Keratinocyte (primary cell): ENCODE measurements at regions not wholly inside any gene's neighbourhood (a gene's known extent, or its start where the extent isn't known, plus 50 kb on each side); places are given as distances from the start of the nearest gene placed in this dataset.
A peak's percentile ranks its signal among the peaks of the same experiment; 100 is the strongest.

ENCODE experiments used
- DNase-seq: peaks from one replicate; pipeline ENCODE4 v3.0.0-alpha.2; 2011; ENCODE audit warnings: low read depth, missing footprints, low spot score
- FAIRE-seq: peaks from 2 replicates; lab custom pipeline; 2011; peaks lifted over from hg19 to GRCh38; lab: Jason Lieb, UNC
- H2AFZ ChIP-seq: 2 replicates; pipeline ENCODE4 v1.6.0; 2012; ENCODE audit warnings: low read length, control low read depth, inconsistent platforms; ENCODE audit not compliant: control insufficient read depth
- H3K27ac ChIP-seq: 2 replicates; pipeline ENCODE4 v1.5.1; 2011; ENCODE audit warnings: low read length; ENCODE audit not compliant: control insufficient read depth, insufficient read depth
- H3K27me3 ChIP-seq: 3 replicates; pipeline ENCODE4 v1.6.0; 2011; ENCODE audit warnings: low read length; ENCODE audit not compliant: control insufficient read depth, insufficient read depth; ENCODE audit errors: extremely low read depth
- H3K36me3 ChIP-seq, 2 experiments: 2 replicates in 1 of 2; 3 replicates in 1 of 2; pipeline ENCODE4 v1.5.1; 2011; ENCODE audit warnings: low read length in 2 of 2, mild to moderate bottlenecking in 1 of 2; ENCODE audit not compliant: control insufficient read depth in 2 of 2, insufficient read depth in 2 of 2; ENCODE audit errors: extremely low read depth in 1 of 2
- H3K4me1 ChIP-seq: 3 replicates; pipeline ENCODE4 v1.5.1; 2011; ENCODE audit warnings: low read length; ENCODE audit not compliant: control insufficient read depth, insufficient read depth; ENCODE audit errors: extremely low read depth
- H3K4me2 ChIP-seq: 3 replicates; pipeline ENCODE4 v1.6.0; 2011; ENCODE audit warnings: low read depth, low read length; ENCODE audit not compliant: control insufficient read depth, insufficient read depth; ENCODE audit errors: extremely low read depth
- H3K4me3 ChIP-seq, 3 experiments: fragments of 200-600 bp in 1 of 3; sonication (generic) in 1 of 3; 2 replicates in 2 of 3; 3 replicates in 1 of 3; pipeline ENCODE4 v1.5.1; 2011 to 2016; ENCODE audit warnings: low read length in 3 of 3, mild to moderate bottlenecking in 3 of 3, control low read depth in 2 of 3, inconsistent platforms in 1 of 3, low read depth in 1 of 3, mixed read lengths in 1 of 3, mixed run types in 1 of 3, moderate library complexity in 1 of 3; ENCODE audit not compliant: control insufficient read depth in 2 of 3, insufficient read depth in 2 of 3; ENCODE audit errors: extremely low read depth in 1 of 3
- H3K79me2 ChIP-seq: 2 replicates; pipeline ENCODE4 v1.6.0; 2012; ENCODE audit warnings: low read length; ENCODE audit not compliant: control insufficient read depth, insufficient read depth
- H3K9ac ChIP-seq: 3 replicates; pipeline ENCODE4 v1.6.0; 2011; ENCODE audit warnings: low read length; ENCODE audit not compliant: control insufficient read depth, insufficient read depth; ENCODE audit errors: extremely low read depth
- H3K9me1 ChIP-seq: 3 replicates; pipeline ENCODE4 v1.6.0; 2011; ENCODE audit warnings: low read length; ENCODE audit not compliant: control insufficient read depth, insufficient read depth; ENCODE audit errors: extremely low read depth
- H3K9me3 ChIP-seq: 2 replicates; pipeline ENCODE4 v1.5.1; 2012; ENCODE audit warnings: low read depth, low read length; ENCODE audit not compliant: control insufficient read depth
- H4K20me1 ChIP-seq: 3 replicates; pipeline ENCODE4 v1.6.0; 2011; ENCODE audit warnings: low read length; ENCODE audit not compliant: control insufficient read depth, insufficient read depth; ENCODE audit errors: extremely low read depth
- EZH2 ChIP-seq: IDR thresholded peaks from one replicate; pipeline ENCODE4 v1.6.1; 2012; ENCODE audit warnings: inconsistent platforms, mild to moderate bottlenecking, low read length, moderate library complexity
- dilution Hi-C: fragments of 300-500 bp; cut with MboI; formaldehyde crosslinking; loops from one replicate; pipeline ENCODE4 v1.7.0; 2020; ENCODE audit warnings: low sequenced_read_pairs; ENCODE audit not compliant: extremely low pct_ligation_motif_present
- TF ChIP-seq, protein P1 (sequence below), 3 experiments: IDR thresholded peaks in 1 of 3; conservative IDR thresholded peaks in 1 of 3; optimal IDR thresholded peaks in 1 of 3; 2 replicates in 2 of 3; 3 replicates in 1 of 3; pipeline versions ENCODE3 to v1.5.1; 2011; ENCODE audit warnings: low read length in 3 of 3, mild to moderate bottlenecking in 3 of 3, moderate library complexity in 2 of 3, control low read depth in 1 of 3, inconsistent platforms in 1 of 3; ENCODE audit not compliant: insufficient read depth in 2 of 3; ENCODE audit errors: extremely low read depth in 1 of 3

DNA sequence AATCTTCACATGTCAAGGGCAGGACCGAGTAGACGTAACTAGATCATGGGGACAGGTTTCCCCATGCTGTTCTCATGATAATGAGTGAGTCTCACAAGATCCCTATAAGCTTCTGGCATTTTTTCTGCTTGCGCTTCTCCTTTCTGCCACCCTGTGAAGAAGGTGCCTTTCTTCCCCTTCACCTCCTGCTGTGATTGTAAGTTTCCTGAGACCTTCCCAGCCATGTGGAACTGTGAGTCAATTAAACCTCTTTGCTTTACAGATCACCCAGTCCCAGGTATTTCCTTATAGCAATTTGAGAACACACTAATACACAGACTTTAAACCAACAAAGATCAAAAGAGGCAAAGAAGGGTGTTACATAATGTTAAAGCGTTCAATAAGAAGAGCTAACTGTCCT lies 156.6 kb upstream of the UBE2E2 start:
- Histone ChIP-seq H3K9me1 (no peaks in the 10 kb centered on the region), H2AFZ (no peak overlapping the region), H3K4me1 (peaks cover 9% of the 10 kb centered on the region), H3K9ac (no peak overlapping the region), H3K79me2 (no peaks in the 10 kb centered on the region), H3K27ac (no peak overlapping the region), H3K4me3 (no peak overlapping the region), H3K27me3 (no peaks in the 10 kb centered on the region), H3K9me3 (no peaks in the 10 kb centered on the region), H3K4me2 (no peak overlapping the region), H3K36me3 (no peaks in the 10 kb centered on the region), H4K20me1 (no peaks in the 10 kb centered on the region)
- FAIRE-seq = no peak
- dilution Hi-C loops = no loop called here
- DNase-seq = no peak
- TF ChIP-seq EZH2 = no peak
- TF ChIP-seq, protein P1, sequence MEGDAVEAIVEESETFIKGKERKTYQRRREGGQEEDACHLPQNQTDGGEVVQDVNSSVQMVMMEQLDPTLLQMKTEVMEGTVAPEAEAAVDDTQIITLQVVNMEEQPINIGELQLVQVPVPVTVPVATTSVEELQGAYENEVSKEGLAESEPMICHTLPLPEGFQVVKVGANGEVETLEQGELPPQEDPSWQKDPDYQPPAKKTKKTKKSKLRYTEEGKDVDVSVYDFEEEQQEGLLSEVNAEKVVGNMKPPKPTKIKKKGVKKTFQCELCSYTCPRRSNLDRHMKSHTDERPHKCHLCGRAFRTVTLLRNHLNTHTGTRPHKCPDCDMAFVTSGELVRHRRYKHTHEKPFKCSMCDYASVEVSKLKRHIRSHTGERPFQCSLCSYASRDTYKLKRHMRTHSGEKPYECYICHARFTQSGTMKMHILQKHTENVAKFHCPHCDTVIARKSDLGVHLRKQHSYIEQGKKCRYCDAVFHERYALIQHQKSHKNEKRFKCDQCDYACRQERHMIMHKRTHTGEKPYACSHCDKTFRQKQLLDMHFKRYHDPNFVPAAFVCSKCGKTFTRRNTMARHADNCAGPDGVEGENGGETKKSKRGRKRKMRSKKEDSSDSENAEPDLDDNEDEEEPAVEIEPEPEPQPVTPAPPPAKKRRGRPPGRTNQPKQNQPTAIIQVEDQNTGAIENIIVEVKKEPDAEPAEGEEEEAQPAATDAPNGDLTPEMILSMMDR (optimal IDR thresholded peaks at IDR 0.05 in 1 of 3, IDR thresholded peaks at IDR 0.05 in 1 of 3, conservative IDR thresholded peaks at IDR 0.05 in 1 of 3; ENCODE audit: extremely low read depth in 1 of 3, insufficient read depth in 2 of 3, low read length in 3 of 3) = no peak

GRCh38 chr3:23051240-23052140 lies 151.6 kb upstream of the UBE2E2 start:
- DNase-seq (no peak), FAIRE-seq (peak; percentile 13)
- Histone ChIP-seq H3K79me2 (no peaks in the 10 kb centered on the region), H3K9ac (no peak overlapping the region), H3K9me1 (no peaks in the 10 kb centered on the region), H3K4me1 (peaks cover 11% of the 10 kb centered on the region), H3K27me3 (no peaks in the 10 kb centered on the region), H3K4me3 (no peak overlapping the region), H3K4me2 (no peak overlapping the region), H3K36me3 (no peaks in the 10 kb centered on the region), H3K9me3 (no peaks in the 10 kb centered on the region), H2AFZ (no peak overlapping the region), H3K27ac (no peak overlapping the region), H4K20me1 (no peaks in the 10 kb centered on the region)
- dilution Hi-C loops = no loop called here
- TF ChIP-seq, protein P1 (optimal IDR thresholded peaks at IDR 0.05 in 1 of 3, IDR thresholded peaks at IDR 0.05 in 1 of 3, conservative IDR thresholded peaks at IDR 0.05 in 1 of 3; ENCODE audit: extremely low read depth in 1 of 3, insufficient read depth in 2 of 3, low read length in 3 of 3) = no peak
- no peak for TF ChIP-seq EZH2
